ENCODE measurements at regions not wholly inside any gene's neighbourhood (a gene's known extent, or its start where the extent isn't known, plus 50 kb on each side); places are given as distances from the start of the nearest gene placed in this dataset.

GRCh38 chrX:1053072-1053471 lies 159.4 kb downstream of the CRLF2 start:
- TF ChIP-seq, protein P1, sequence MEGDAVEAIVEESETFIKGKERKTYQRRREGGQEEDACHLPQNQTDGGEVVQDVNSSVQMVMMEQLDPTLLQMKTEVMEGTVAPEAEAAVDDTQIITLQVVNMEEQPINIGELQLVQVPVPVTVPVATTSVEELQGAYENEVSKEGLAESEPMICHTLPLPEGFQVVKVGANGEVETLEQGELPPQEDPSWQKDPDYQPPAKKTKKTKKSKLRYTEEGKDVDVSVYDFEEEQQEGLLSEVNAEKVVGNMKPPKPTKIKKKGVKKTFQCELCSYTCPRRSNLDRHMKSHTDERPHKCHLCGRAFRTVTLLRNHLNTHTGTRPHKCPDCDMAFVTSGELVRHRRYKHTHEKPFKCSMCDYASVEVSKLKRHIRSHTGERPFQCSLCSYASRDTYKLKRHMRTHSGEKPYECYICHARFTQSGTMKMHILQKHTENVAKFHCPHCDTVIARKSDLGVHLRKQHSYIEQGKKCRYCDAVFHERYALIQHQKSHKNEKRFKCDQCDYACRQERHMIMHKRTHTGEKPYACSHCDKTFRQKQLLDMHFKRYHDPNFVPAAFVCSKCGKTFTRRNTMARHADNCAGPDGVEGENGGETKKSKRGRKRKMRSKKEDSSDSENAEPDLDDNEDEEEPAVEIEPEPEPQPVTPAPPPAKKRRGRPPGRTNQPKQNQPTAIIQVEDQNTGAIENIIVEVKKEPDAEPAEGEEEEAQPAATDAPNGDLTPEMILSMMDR (IDR thresholded peaks at IDR 0.05): no peak
- TF ChIP-seq POLR2A (IDR thresholded peaks at IDR 0.05): no peak
